Skeletal muscle tissue (tissue), 3 donors: ENCODE measurements at regions not wholly inside any gene's neighbourhood (a gene's known extent, or its start where the extent isn't known, plus 50 kb on each side); places are given as distances from the start of the nearest gene placed in this dataset.

Experiments used
- H3K27ac ChIP-seq: one replicate; pipeline ENCODE4 v1.7.0; 2013; ENCODE audit warnings: mild to moderate bottlenecking, low read depth, low read length, inconsistent platforms
- H3K27me3 ChIP-seq, 3 donors: one replicate each; pipeline ENCODE4 v1.7.0; 2013; ENCODE audit warnings: low read length in 3 of 3; ENCODE audit not compliant: control insufficient read depth in 3 of 3, insufficient read depth in 3 of 3
- H3K36me3 ChIP-seq, 3 donors: one replicate each; pipeline ENCODE4 v1.7.0; 2013; ENCODE audit warnings: low read length in 3 of 3; ENCODE audit not compliant: control insufficient read depth in 3 of 3, insufficient read depth in 3 of 3
- H3K4me1 ChIP-seq, 3 donors: one replicate each; pipeline ENCODE4 v1.7.0; 2013; ENCODE audit warnings: low read length in 3 of 3, mild to moderate bottlenecking in 3 of 3; ENCODE audit not compliant: control insufficient read depth in 3 of 3, insufficient read depth in 3 of 3
- H3K4me3 ChIP-seq, 3 donors: one replicate each; pipeline ENCODE4 v1.7.0; 2013; ENCODE audit warnings: low read length in 3 of 3
- H3K9ac ChIP-seq, 3 donors: one replicate each; pipeline ENCODE4 v1.7.0; 2013; ENCODE audit warnings: low read length in 3 of 3, mild to moderate bottlenecking in 3 of 3, moderate library complexity in 2 of 3, low read depth in 1 of 3
- H3K9me3 ChIP-seq, 3 donors: one replicate each; pipeline ENCODE4 v1.7.0; 2013; ENCODE audit warnings: low read length in 3 of 3; ENCODE audit not compliant: control insufficient read depth in 3 of 3
- donor health status: Osteomylitis.

GRCh38 chr5:35408146-35408545 lies 177.9 kb upstream of the PRLR start:
- H3K9me3 ChIP-seq = no peaks in the 10 kb centered on the region
- no peak overlapping the region for H3K4me3 ChIP-seq
- H3K4me1 ChIP-seq = no peaks in the 10 kb centered on the region

GRCh38 chr5:35407697-35408096 lies 177.4 kb upstream of the PRLR start:
- Histone ChIP-seq H3K27me3 (no peaks in the 10 kb centered on the region), H3K36me3 (no peaks in the 10 kb centered on the region), H3K27ac (no peak overlapping the region), H3K4me1 (no peaks in the 10 kb centered on the region), H3K9ac (no peak overlapping the region), H3K4me3 (no peak overlapping the region), H3K9me3 (no peaks in the 10 kb centered on the region)

More at GRCh38 chr5:35408146-35408545, 177.9 kb upstream of the PRLR start:
- Histone ChIP-seq H3K27me3 (no peaks in the 10 kb centered on the region), H3K27ac (no peak overlapping the region), H3K9ac (no peak overlapping the region), H3K36me3 (no peaks in the 10 kb centered on the region)

GRCh38 chr5:35405938-35406337 lies 175.7 kb upstream of the PRLR start:
- Histone ChIP-seq H3K27ac (no peak overlapping the region), H3K4me3 (no peak overlapping the region), H3K27me3 (no peaks in the 10 kb centered on the region), H3K9ac (no peak overlapping the region), H3K36me3 (no peaks in the 10 kb centered on the region), H3K4me1 (no peaks in the 10 kb centered on the region), H3K9me3 (no peaks in the 10 kb centered on the region)

- Histone ChIP-seq H3K27ac (no peak overlapping the region), H3K27me3 (no peaks in the 10 kb centered on the region), H3K9ac (no peak overlapping the region), H3K9me3 (no peaks in the 10 kb centered on the region), H3K4me1 (no peaks in the 10 kb centered on the region), H3K4me3 (no peak overlapping the region), H3K36me3 (no peaks in the 10 kb centered on the region)
These were observed 174.4 kb upstream of the PRLR start for GRCh38 chr5:35404701-35405100.

- Histone ChIP-seq H3K9ac (no peak overlapping the region), H3K27me3 (no peaks in the 10 kb centered on the region), H3K4me1 (no peaks in the 10 kb centered on the region), H3K27ac (no peak overlapping the region), H3K4me3 (no peak overlapping the region), H3K36me3 (no peaks in the 10 kb centered on the region), H3K9me3 (no peaks in the 10 kb centered on the region)
These were observed 163.6 kb upstream of the PRLR start for GRCh38 chr5:35393901-35394300.

- Histone ChIP-seq H3K4me3 (no peak overlapping the region), H3K9me3 (no peaks in the 10 kb centered on the region), H3K27me3 (no peaks in the 10 kb centered on the region), H3K4me1 (no peaks in the 10 kb centered on the region), H3K36me3 (no peaks in the 10 kb centered on the region), H3K27ac (no peak overlapping the region), H3K9ac (no peak overlapping the region)
These were observed 154.4 kb upstream of the PRLR start for GRCh38 chr5:35384658-35385057.

- H3K9ac ChIP-seq = no peak overlapping the region
- H3K36me3 ChIP-seq = no peaks in the 10 kb centered on the region
- no peaks in the 10 kb centered on the region for H3K9me3 ChIP-seq
- H3K4me3 ChIP-seq = no peak overlapping the region
- no peaks in the 10 kb centered on the region for H3K4me1 ChIP-seq
- no peaks in the 10 kb centered on the region for H3K27me3 ChIP-seq
- no peak overlapping the region for H3K27ac ChIP-seq
These were observed 152.8 kb upstream of the PRLR start for GRCh38 chr5:35383041-35383440.

- Histone ChIP-seq H3K27ac (no peak overlapping the region), H3K36me3 (no peaks in the 10 kb centered on the region), H3K27me3 (no peaks in the 10 kb centered on the region), H3K9me3 (no peaks in the 10 kb centered on the region), H3K4me3 (no peak overlapping the region), H3K4me1 (no peaks in the 10 kb centered on the region), H3K9ac (no peak overlapping the region)
These were observed 147.4 kb upstream of the PRLR start for GRCh38 chr5:35377653-35378052.

GRCh38 chr5:35374584-35374983 lies 144.3 kb upstream of the PRLR start:
- Histone ChIP-seq H3K4me1 (no peaks in the 10 kb centered on the region), H3K4me3 (no peak overlapping the region), H3K9ac (no peak overlapping the region)

GRCh38 chr5:35373249-35373648 lies 143.0 kb upstream of the PRLR start:
- Histone ChIP-seq H3K27me3 (no peaks in the 10 kb centered on the region), H3K9ac (no peak overlapping the region), H3K4me3 (no peak overlapping the region), H3K36me3 (no peaks in the 10 kb centered on the region), H3K9me3 (no peaks in the 10 kb centered on the region), H3K27ac (no peak overlapping the region), H3K4me1 (no peaks in the 10 kb centered on the region)

More at GRCh38 chr5:35374584-35374983, 144.3 kb upstream of the PRLR start:
- Histone ChIP-seq H3K27me3 (no peaks in the 10 kb centered on the region), H3K9me3 (no peaks in the 10 kb centered on the region), H3K36me3 (no peaks in the 10 kb centered on the region), H3K27ac (no peak overlapping the region)

GRCh38 chr5:35372482-35372881 lies 142.2 kb upstream of the PRLR start:
- H3K4me1 ChIP-seq = no peaks in the 10 kb centered on the region
- H3K4me3 ChIP-seq = no peak overlapping the region
- H3K36me3 ChIP-seq = no peaks in the 10 kb centered on the region
- H3K27me3 ChIP-seq = no peaks in the 10 kb centered on the region
- H3K27ac ChIP-seq = no peak overlapping the region
- no peak overlapping the region for H3K9ac ChIP-seq
- no peaks in the 10 kb centered on the region for H3K9me3 ChIP-seq
